GM19467 (cell line): ENCODE measurements at regions not wholly inside any gene's neighbourhood (a gene's known extent, or its start where the extent isn't known, plus 50 kb on each side); places are given as distances from the start of the nearest gene placed in this dataset.
A peak's percentile ranks its signal among the peaks of the same experiment; 100 is the strongest.
"Not testable (repeated sequence)": the region's sequence is repeated elsewhere in the genome, so short reads cannot be mapped to it uniquely, and the experiment has no call there.

Experiments used
- ATAC-seq: cut with Tn5 transposase; IDR thresholded peaks from one replicate; pipeline ENCODE4 v1.9.1; 2021; ENCODE audit warnings: mild to moderate bottlenecking, moderate library complexity; ENCODE audit not compliant: unreplicated experiment

- no peak for ATAC-seq
These were observed 177.1 kb upstream of the SLC38A2 start for GRCh38 chr12:46549527-46550265.

DNA sequence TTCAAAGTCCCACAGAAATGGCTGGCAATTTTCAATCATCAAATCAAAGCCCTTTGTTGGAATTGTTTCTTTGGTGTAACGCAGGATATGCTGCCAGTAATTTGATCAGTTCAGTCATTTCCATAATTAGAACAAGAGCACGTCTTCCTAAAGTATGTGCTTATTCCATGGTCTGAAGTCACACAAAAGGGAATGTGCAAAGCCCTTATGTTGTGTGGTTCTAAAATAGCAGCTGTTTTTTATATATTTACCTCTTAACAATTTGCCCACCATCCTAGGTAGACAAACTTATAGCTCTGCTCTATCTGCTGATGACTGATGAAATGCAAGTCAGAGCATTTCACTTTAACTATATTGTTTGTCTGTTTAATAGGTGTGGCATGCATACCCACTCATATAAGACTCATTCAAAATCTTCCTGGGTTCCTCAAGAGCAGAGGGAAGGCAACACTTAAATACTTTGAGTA lies 176.1 kb upstream of the SLC38A2 start:
- no peak for ATAC-seq

GRCh38 chr12:46547421-46548354 lies 175.1 kb upstream of the SLC38A2 start:
- ATAC-seq = no peak

DNA sequence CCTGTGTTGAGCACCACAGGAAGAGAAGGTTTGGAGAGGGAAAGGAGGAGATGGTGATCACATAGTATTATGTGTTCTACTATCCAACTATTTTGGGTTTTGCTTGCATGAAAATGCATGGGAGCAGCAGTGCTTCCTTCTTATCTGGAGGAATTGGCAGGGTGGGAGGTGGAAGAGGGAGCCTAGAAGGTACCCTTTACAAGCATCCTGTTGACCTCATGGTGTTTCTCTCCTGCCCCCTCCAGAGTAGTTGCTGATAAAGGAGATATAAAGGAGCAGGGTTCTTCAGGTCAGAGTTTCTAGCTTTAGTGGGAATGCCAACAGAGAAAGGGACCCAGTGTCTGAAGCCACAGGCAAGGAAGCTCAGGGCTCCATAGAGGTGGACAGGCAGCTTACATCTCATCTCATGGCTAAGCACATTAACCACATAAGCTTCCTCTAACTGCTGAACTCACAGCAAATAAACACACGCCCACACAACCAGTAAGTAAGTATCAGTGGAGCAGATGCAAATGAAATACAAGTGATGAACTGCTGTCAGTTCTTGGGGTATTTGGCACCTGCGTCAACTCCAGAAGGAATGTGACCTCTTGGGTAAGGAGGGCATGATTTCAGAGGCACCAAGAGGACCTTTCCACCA lies 174.2 kb upstream of the SLC38A2 start:
- peak; percentile 76 for ATAC-seq

GRCh38 chr12:46543378-46543795 lies 170.8 kb upstream of the SLC38A2 start:
- ATAC-seq = not testable (repeated sequence)

DNA sequence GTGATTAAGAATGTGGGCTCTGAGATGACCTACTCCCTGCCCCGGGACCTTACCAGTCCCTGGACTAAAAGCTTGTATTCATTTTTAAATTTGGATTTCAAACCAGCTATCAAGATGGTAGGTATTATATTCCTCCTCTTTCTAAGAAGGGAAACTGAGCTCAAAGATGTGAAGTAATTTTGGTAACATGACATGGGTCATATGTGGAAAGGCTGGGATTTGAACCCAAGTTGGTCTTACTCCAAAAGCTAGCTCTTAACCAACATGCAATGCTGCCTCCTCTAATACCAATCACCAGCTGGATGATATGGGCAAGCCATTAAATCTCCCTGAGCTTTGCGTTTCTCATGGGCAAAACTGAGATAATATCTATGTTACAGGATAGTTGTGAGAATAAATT lies 166.4 kb upstream of the SLC38A2 start:
- no peak for ATAC-seq

- ATAC-seq = no peak
These were observed 164.9 kb upstream of the SLC38A2 start for GRCh38 chr12:46537387-46537955.

DNA sequence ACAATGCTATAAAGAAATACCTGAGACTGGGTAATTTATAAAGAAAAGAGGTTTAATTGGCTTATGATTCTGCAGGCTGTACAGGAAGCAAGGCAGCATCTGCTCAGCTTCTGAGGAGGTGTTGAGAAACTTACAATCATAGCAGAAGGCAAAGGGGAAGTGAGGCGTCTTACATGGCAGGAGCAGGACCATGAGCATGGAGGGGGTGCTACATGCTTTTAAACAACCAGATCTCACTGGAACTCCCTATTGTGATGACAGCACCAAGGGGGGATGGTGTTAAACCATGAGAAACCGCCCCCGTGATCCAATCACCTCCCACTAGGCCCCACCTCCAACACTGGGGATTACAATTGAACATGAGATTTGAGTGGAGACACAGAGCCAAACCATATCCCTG lies 163.7 kb upstream of the SLC38A2 start:
- not testable (repeated sequence) for ATAC-seq

DNA sequence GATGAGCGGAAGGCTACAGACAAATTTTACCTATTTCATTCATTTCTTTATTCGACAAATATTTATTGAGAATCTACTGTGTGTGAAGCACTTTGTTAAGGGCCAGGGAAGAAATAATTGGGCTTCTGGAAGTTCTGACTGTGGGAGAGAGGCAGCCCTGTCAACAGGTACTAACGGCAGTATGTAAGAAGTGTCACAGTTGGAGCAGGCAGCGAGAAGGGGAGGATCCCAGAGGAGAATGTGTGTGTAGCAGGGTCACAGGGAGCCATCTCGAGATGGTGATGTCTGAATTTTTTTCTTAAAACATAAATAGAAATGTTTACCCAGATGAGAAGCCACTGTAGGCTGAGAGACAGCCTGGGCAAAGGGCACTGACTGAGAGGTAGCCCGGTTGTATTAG lies 163.3 kb upstream of the SLC38A2 start:
- ATAC-seq = no peak

DNA sequence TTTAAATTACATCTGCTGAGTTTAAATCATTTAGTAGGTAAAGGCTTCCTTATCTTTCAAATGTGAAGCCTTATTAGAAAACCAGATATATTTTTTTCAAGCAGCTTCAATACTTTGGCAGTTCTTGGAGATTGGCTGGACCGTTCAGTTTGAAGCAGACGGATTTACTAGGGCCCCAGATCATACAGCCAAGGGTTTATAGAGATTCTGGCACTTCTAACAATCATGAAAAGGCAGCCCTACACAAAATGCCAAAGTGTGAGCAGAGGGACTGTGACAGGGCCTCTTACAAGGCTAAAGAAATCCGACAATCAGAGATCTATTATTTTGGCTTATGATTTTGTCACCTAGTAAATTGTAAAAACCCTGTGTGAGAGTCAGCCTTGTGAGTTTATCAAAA lies 162.8 kb upstream of the SLC38A2 start:
- ATAC-seq = no peak

- no peak for ATAC-seq
These were observed 161.8 kb upstream of the SLC38A2 start for GRCh38 chr12:46534327-46534840.

GRCh38 chr12:46533723-46534122 lies 161.2 kb upstream of the SLC38A2 start:
- no peak for ATAC-seq

- no peak for ATAC-seq
These were observed 159.2 kb upstream of the SLC38A2 start for GRCh38 chr12:46531804-46532203.

DNA sequence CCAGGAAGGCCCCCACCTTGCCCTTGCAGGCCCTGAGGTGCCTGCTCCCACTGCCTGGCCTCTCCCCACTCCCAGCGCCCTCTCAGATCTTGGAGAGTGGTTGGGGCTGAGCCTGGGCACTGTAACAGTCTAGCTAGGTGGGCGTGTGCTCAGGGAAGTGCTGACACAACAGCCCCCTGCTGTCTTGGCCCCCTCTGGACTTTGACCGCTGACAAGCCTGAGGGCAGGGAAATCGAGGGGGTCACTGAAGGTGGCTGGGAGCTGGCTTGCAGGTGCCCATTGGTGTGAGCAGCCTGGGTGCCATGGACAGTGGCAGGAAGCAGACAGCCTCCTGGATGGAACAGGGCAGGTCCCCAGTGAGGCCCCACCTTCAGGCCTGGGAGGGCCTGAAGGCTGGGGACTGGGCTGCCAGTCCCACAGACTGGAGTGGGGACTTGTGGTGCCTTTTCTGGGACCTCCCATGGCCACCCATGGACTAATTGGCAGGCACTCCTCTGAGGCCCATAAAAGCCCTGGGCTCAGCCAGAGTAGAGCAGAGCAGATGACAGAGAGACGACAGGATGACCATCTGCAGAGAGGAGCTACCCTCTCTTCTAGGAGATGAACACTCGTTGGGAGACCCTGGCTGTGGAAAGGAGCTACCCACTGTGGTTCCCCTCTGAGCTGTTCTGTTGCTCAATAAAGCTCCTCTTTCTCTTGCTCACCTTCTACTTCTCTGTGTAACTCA lies 158.6 kb upstream of the SLC38A2 start:
- no peak for ATAC-seq

GRCh38 chr12:46530373-46531056 lies 157.9 kb upstream of the SLC38A2 start:
- no peak for ATAC-seq

DNA sequence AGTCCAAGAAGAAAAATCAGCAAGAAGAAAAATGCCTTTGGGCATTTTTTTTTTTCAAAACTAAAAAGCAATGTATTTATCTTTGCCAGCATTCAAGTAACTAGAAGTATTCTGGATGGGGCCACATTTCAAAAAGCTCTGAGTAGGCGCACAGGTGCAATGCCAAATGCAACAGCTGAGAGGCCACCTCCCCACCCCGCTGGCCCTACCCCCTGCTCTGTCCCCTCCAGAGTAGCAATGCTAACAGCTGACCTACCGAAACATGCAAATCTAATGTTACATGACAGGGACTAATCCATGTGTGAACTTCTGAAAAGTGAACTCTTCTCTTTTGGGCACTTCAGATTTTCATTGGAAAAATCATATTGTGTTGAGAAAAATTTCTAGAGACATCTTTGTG lies 153.7 kb upstream of the SLC38A2 start:
- no peak for ATAC-seq

DNA sequence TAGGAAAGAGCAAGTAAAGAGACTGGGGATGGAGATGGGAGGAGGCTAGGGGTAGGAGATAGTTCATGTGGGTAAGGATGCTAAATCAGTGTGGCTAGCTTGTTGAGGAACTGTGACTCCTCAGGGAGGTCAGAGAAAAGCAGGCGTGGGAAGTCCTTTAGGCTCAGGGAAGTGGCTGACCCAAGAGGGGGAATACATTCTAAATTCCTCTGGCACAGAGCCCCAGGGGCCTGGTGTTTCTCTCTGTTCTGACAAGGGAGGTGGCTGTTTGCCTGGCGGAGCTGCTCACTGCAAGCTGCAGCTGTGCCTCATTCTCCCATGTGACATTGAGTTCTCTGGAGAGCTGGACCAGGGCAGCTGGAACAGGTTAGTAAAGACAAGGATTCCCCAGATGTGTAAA lies 152.2 kb upstream of the SLC38A2 start:
- no peak for ATAC-seq

DNA sequence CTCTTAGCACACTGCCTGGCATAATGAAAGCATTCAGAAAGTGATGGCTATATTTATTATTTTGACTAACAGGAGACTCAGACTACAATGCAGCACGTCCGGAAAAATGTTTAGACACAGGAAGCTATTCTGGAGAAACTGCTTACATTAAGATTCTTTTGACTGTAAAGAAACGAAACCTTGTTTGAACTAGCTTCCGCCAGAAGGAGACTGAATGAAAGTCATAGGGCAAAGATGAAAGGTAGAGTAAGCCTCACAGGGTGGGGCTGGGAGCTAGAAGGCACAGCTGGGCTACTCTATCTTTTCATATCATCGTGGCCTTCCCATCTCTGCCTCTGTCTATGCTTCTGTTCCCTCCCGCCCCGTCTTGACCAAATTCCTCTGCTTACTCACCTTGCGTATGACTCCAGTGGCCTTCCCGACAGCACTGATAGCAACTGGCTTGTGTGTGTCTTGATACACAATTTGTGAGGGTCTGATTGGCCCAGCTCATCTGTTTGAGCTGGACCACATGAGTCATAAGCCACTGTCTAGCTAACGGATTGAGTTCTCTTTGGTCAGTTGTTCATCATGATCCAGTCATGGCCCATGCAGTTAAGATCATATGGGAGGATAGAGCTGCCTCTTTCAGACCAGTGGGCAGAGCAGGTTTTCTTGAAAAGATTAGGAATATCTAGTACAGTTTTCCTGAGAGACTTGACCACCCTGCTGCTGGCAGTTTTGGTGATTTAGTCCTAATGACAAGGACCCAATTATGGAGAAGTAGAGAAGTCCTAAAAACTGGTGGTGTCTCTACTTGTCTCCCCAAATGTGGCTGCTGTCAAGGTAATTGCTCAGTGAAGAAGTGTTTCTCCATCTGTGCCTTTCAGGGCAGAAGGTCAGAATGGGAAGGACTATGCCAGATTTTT lies 151.5 kb upstream of the SLC38A2 start:
- no peak for ATAC-seq

DNA sequence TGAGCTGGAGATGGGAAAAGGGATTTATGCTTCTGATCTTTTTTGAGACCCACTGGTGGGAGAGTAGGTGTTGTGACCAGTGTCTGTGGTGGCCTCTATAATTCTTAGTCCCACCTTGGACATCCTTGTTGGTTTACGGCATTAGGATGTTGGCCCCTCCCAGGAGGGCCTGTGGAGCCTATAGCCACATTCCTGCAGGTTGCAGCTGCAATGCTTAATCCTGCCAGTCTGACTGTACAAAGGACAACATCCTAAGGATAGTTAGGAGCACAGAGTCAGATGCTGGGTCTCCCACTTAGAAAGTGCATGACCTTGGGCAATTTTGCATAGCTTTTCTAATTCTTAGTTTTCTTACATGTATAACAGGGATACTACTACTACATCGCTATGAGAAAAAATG lies 150.9 kb upstream of the SLC38A2 start:
- no peak for ATAC-seq
